WTC11 (cell line): ENCODE measurements at regions not wholly inside any gene's neighbourhood (a gene's known extent, or its start where the extent isn't known, plus 50 kb on each side); places are given as distances from the start of the nearest gene placed in this dataset.

Experiments
- ATAC-seq: fragments of 200-7000 bp; cut with Tn5 transposase; 2 replicates; pipeline ENCODE4 v1.10.0; 2021; ENCODE audit warnings: mild to moderate bottlenecking, moderate library complexity
- CTCF ChIA-PET: fragments of 300-600 bp; sonication (Branson Sonifier 250); formaldehyde crosslinking; loops from one replicate; lab custom pipeline; 2021; ENCODE audit warnings: antibody characterized with exemption; lab: Charles Lee
- POLR2A ChIA-PET: fragments of 350-600 bp; sonication (Branson Sonifier 250); formaldehyde crosslinking; loops from one replicate; lab custom pipeline; 2021; ENCODE audit warnings: antibody characterized with exemption; lab: Charles Lee
- DNase-seq: peaks from one replicate; pipeline ENCODE4 v3.0.0; 2021; ENCODE audit warnings: low spot score
- H3K27ac Mint-ChIP-seq: 2 replicates; pipeline ENCODE4 v1.8.0; 2021; ENCODE audit warnings: mixed read lengths
- H3K27me3 Mint-ChIP-seq: 2 replicates; pipeline ENCODE4 v1.8.0; 2021; ENCODE audit warnings: low read depth, mild to moderate bottlenecking, moderate library complexity, mixed read lengths
- H3K36me3 Mint-ChIP-seq: 2 replicates; pipeline ENCODE4 v1.8.0; 2021; ENCODE audit warnings: mixed read lengths
- H3K4me1 Mint-ChIP-seq: 2 replicates; pipeline ENCODE4 v1.8.0; 2022; ENCODE audit warnings: mixed read lengths
- H3K4me3 Mint-ChIP-seq: 2 replicates; pipeline ENCODE4 v1.8.0; 2021; ENCODE audit warnings: mild to moderate bottlenecking, moderate library complexity, mixed read lengths
- H3K9me3 Mint-ChIP-seq: 2 replicates; pipeline ENCODE4 v1.8.0; 2021; ENCODE audit warnings: mixed read lengths
- ELF4 ChIP-seq: sonication (generic); formaldehyde crosslinking; IDR thresholded peaks from 2 replicates; pipeline ENCODE4 v1.8.1; 2022; ENCODE audit warnings: low read depth, mild to moderate bottlenecking, moderate library complexity, missing genetic modification reagents
- EMX1 ChIP-seq: fragments of 250-450 bp; sonication (Bioruptor Pico); IDR thresholded peaks from 2 replicates; pipeline ENCODE4 v1.8.0; 2021; ENCODE audit warnings: mild to moderate bottlenecking
- GABPB1 ChIP-seq: sonication (generic); formaldehyde crosslinking; IDR thresholded peaks from 2 replicates; pipeline ENCODE4 v1.8.1; 2023; ENCODE audit warnings: mild to moderate bottlenecking, missing genetic modification reagents
- NFATC4 ChIP-seq: fragments of 250-450 bp; sonication (Bioruptor Pico); IDR thresholded peaks from 2 replicates; pipeline ENCODE4 v1.9.0; 2021; ENCODE audit warnings: mild to moderate bottlenecking
- SP1 ChIP-seq: sonication (generic); formaldehyde crosslinking; conservative IDR thresholded peaks from 2 replicates; pipeline ENCODE4 v1.8.1; 2022; ENCODE audit warnings: missing genetic modification reagents
- TCF7 ChIP-seq: sonication (generic); formaldehyde crosslinking; IDR thresholded peaks from 2 replicates; pipeline ENCODE4 v1.8.0; 2022; ENCODE audit warnings: mild to moderate bottlenecking, low read depth, missing genetic modification reagents, moderate library complexity
- ZBTB21 ChIP-seq: sonication (generic); formaldehyde crosslinking; IDR thresholded peaks from 2 replicates; pipeline ENCODE4 v1.8.1; 2023; ENCODE audit warnings: mild to moderate bottlenecking, missing genetic modification reagents, borderline replicate concordance
- ZNF423 ChIP-seq: fragments of 250-450 bp; sonication (Bioruptor Pico); IDR thresholded peaks from 2 replicates; pipeline ENCODE4 v2.1.2; 2022; ENCODE audit warnings: mild to moderate bottlenecking, moderate library complexity
- ZNF671 ChIP-seq: fragments of 250-450 bp; sonication (Bioruptor Pico); IDR thresholded peaks from 2 replicates; pipeline ENCODE4 v1.8.0; 2021; ENCODE audit warnings: mild to moderate bottlenecking
- TF ChIP-seq, protein P1 (sequence below): fragments of 250-450 bp; sonication (Bioruptor Pico); IDR thresholded peaks from 2 replicates; pipeline ENCODE4 v1.9.0; 2021; ENCODE audit warnings: mild to moderate bottlenecking
- TF ChIP-seq, protein P2 (sequence below): fragments of 250-450 bp; sonication (Bioruptor Pico); IDR thresholded peaks from 2 replicates; pipeline ENCODE4 v1.9.0; 2021; ENCODE audit warnings: mild to moderate bottlenecking, borderline replicate concordance
- TF ChIP-seq, protein P3 (sequence below): sonication (generic); formaldehyde crosslinking; IDR thresholded peaks from 2 replicates; pipeline ENCODE4 v1.8.0; 2023; ENCODE audit warnings: mild to moderate bottlenecking, missing genetic modification reagents
- TF ChIP-seq, protein P4 (sequence below): sonication (generic); formaldehyde crosslinking; IDR thresholded peaks from 2 replicates; pipeline ENCODE4 v1.8.0; 2022; ENCODE audit warnings: mild to moderate bottlenecking, missing genetic modification reagents
- TF ChIP-seq, protein P5 (sequence below): sonication (generic); formaldehyde crosslinking; IDR thresholded peaks from 2 replicates; pipeline ENCODE4 v1.8.1; 2023; ENCODE audit warnings: mild to moderate bottlenecking, missing genetic modification reagents, moderate library complexity

DNA sequence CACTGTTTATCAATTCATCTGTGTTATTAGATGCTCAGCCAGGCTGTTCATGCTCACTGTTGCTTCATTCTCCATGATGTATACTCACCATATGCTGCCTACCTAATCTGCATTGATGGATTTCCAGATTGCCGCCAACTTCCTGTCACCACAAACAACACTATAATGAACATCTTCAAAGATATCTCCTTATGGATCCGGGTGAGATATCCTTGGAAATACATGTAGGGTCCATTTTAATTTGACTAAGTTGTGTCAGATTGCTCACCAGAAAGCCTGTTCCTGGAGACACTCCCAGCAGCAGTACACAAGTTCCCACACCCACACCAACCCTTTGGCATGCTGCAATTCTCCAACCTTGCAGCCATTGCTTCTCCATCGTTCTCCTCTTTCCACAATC lies 547.5 kb upstream of the TNP1 start:
- H3K36me3 Mint-ChIP-seq = no peaks in the 10 kb centered on the region
- POLR2A ChIA-PET = no interaction called here
- peaks cover 21% of the 10 kb centered on the region for H3K4me1 Mint-ChIP-seq
- H3K27me3 Mint-ChIP-seq = no peaks in the 10 kb centered on the region; the same call in none of the 2 replicates
- no peak for DNase-seq
- TF ChIP-seq, protein P1, sequence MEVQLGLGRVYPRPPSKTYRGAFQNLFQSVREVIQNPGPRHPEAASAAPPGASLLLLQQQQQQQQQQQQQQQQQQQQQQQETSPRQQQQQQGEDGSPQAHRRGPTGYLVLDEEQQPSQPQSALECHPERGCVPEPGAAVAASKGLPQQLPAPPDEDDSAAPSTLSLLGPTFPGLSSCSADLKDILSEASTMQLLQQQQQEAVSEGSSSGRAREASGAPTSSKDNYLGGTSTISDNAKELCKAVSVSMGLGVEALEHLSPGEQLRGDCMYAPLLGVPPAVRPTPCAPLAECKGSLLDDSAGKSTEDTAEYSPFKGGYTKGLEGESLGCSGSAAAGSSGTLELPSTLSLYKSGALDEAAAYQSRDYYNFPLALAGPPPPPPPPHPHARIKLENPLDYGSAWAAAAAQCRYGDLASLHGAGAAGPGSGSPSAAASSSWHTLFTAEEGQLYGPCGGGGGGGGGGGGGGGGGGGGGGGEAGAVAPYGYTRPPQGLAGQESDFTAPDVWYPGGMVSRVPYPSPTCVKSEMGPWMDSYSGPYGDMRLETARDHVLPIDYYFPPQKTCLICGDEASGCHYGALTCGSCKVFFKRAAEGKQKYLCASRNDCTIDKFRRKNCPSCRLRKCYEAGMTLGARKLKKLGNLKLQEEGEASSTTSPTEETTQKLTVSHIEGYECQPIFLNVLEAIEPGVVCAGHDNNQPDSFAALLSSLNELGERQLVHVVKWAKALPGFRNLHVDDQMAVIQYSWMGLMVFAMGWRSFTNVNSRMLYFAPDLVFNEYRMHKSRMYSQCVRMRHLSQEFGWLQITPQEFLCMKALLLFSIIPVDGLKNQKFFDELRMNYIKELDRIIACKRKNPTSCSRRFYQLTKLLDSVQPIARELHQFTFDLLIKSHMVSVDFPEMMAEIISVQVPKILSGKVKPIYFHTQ (CRISPR knock-in tag) = no peak
- TF ChIP-seq, protein P2, sequence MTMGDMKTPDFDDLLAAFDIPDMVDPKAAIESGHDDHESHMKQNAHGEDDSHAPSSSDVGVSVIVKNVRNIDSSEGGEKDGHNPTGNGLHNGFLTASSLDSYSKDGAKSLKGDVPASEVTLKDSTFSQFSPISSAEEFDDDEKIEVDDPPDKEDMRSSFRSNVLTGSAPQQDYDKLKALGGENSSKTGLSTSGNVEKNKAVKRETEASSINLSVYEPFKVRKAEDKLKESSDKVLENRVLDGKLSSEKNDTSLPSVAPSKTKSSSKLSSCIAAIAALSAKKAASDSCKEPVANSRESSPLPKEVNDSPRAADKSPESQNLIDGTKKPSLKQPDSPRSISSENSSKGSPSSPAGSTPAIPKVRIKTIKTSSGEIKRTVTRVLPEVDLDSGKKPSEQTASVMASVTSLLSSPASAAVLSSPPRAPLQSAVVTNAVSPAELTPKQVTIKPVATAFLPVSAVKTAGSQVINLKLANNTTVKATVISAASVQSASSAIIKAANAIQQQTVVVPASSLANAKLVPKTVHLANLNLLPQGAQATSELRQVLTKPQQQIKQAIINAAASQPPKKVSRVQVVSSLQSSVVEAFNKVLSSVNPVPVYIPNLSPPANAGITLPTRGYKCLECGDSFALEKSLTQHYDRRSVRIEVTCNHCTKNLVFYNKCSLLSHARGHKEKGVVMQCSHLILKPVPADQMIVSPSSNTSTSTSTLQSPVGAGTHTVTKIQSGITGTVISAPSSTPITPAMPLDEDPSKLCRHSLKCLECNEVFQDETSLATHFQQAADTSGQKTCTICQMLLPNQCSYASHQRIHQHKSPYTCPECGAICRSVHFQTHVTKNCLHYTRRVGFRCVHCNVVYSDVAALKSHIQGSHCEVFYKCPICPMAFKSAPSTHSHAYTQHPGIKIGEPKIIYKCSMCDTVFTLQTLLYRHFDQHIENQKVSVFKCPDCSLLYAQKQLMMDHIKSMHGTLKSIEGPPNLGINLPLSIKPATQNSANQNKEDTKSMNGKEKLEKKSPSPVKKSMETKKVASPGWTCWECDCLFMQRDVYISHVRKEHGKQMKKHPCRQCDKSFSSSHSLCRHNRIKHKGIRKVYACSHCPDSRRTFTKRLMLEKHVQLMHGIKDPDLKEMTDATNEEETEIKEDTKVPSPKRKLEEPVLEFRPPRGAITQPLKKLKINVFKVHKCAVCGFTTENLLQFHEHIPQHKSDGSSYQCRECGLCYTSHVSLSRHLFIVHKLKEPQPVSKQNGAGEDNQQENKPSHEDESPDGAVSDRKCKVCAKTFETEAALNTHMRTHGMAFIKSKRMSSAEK (CRISPR knock-in tag) = no peak
- TF ChIP-seq, protein P3, sequence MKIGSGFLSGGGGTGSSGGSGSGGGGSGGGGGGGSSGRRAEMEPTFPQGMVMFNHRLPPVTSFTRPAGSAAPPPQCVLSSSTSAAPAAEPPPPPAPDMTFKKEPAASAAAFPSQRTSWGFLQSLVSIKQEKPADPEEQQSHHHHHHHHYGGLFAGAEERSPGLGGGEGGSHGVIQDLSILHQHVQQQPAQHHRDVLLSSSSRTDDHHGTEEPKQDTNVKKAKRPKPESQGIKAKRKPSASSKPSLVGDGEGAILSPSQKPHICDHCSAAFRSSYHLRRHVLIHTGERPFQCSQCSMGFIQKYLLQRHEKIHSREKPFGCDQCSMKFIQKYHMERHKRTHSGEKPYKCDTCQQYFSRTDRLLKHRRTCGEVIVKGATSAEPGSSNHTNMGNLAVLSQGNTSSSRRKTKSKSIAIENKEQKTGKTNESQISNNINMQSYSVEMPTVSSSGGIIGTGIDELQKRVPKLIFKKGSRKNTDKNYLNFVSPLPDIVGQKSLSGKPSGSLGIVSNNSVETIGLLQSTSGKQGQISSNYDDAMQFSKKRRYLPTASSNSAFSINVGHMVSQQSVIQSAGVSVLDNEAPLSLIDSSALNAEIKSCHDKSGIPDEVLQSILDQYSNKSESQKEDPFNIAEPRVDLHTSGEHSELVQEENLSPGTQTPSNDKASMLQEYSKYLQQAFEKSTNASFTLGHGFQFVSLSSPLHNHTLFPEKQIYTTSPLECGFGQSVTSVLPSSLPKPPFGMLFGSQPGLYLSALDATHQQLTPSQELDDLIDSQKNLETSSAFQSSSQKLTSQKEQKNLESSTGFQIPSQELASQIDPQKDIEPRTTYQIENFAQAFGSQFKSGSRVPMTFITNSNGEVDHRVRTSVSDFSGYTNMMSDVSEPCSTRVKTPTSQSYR (CRISPR knock-in tag) = no peak
- TF ChIP-seq GABPB1 (CRISPR knock-in tag) = no peak
- no peak for TF ChIP-seq SP1 (CRISPR knock-in tag)
- no peak for TF ChIP-seq TCF7 (CRISPR knock-in tag)
- TF ChIP-seq, protein P4, sequence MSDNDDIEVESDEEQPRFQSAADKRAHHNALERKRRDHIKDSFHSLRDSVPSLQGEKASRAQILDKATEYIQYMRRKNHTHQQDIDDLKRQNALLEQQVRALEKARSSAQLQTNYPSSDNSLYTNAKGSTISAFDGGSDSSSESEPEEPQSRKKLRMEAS = no peak
- no peak for TF ChIP-seq EMX1 (CRISPR knock-in tag)
- TF ChIP-seq ZBTB21 (CRISPR knock-in tag) = no peak
- no peak for TF ChIP-seq ZNF423
- TF ChIP-seq, protein P5, sequence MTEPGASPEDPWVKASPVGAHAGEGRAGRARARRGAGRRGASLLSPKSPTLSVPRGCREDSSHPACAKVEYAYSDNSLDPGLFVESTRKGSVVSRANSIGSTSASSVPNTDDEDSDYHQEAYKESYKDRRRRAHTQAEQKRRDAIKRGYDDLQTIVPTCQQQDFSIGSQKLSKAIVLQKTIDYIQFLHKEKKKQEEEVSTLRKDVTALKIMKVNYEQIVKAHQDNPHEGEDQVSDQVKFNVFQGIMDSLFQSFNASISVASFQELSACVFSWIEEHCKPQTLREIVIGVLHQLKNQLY (CRISPR knock-in tag) = no peak
- TF ChIP-seq, all 79 proteins: peak for 0
- Mint-ChIP-seq H3K9me3 (peaks cover 13% of the 10 kb centered on the region), H3K4me3 (no peak overlapping the region), H3K27ac (no peak overlapping the region)
- no peak for ATAC-seq
- CTCF ChIA-PET = no interaction called here

DNA sequence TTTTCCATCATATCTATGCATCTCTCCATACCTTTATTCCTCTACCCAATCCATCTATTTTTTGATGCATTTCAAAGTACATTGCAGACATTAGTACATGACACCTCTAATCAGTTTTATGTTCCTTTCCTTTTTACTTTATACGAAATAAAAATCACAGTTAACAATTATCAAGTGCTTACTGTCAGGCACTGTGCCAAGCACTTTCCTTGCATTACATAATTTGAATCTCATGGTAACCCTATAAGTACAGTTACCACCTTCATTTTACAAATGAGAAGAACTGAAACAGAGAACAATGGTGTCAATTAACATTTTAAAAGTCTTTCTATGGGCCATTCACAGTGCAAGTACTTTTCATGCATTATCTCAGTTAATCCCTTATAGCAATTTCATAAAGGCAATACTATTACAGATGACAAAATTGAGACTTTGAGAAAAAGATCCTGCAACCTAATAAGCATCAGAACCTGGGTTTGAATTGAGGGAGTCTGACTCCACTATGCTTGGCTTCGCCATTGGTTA lies 544.4 kb upstream of the TNP1 start:
- H3K4me3 Mint-ChIP-seq = no peak overlapping the region
- peaks cover 13% of the 10 kb centered on the region for H3K9me3 Mint-ChIP-seq
- no peak for TF ChIP-seq ZNF671 (CRISPR knock-in tag)
- no peak for TF ChIP-seq NFATC4 (CRISPR knock-in tag)
- TF ChIP-seq ELF4 (CRISPR knock-in tag) = no peak
- ATAC-seq (no peak), DNase-seq (no peak)
- peaks cover 21% of the 10 kb centered on the region for H3K4me1 Mint-ChIP-seq
- H3K27ac Mint-ChIP-seq = no peak overlapping the region
- H3K27me3 Mint-ChIP-seq = no peaks in the 10 kb centered on the region; the same call in none of the 2 replicates
- H3K36me3 Mint-ChIP-seq = no peaks in the 10 kb centered on the region
- ChIA-PET POLR2A (no interaction called here), CTCF (no interaction called here)
